ENCODE measurements at regions not wholly inside any gene's neighbourhood (a gene's known extent, or its start where the extent isn't known, plus 50 kb on each side); places are given as distances from the start of the nearest gene placed in this dataset.

- TF ChIP-seq CTCF (IDR thresholded peaks at IDR 0.05) = no peak
- TF ChIP-seq EP300 (IDR thresholded peaks at IDR 0.05) = no peak
Measured at GRCh38 chr2:126963390-126963789, 64.7 kb downstream of the TEX51 start.

Data from sigmoid colon (tissue), 4 donors.